ENCODE measurements at regions not wholly inside any gene's neighbourhood (a gene's known extent, or its start where the extent isn't known, plus 50 kb on each side); places are given as distances from the start of the nearest gene placed in this dataset.

- TF ChIP-seq CTCF (optimal IDR thresholded peaks at IDR 0.05 in 1 of 3, IDR thresholded peaks at IDR 0.05 in 1 of 3, conservative IDR thresholded peaks at IDR 0.05 in 1 of 3; ENCODE audit: extremely low read depth in 1 of 3, insufficient read depth in 2 of 3, low read length in 3 of 3) = no peak
- no peak for TF ChIP-seq EZH2 (IDR thresholded peaks at IDR 0.05; ENCODE audit: low read length)
Observed at GRCh38 chr2:160835166-160835565, 325.1 kb upstream of the TANK start.

Measured in keratinocyte (primary cell).